ENCODE measurements at regions not wholly inside any gene's neighbourhood (a gene's known extent, or its start where the extent isn't known, plus 50 kb on each side); places are given as distances from the start of the nearest gene placed in this dataset.

- TF ChIP-seq CTCF (IDR thresholded peaks at IDR 0.05), result no peak
- no peak for TF ChIP-seq POLR2A (IDR thresholded peaks at IDR 0.05)
Measured at GRCh38 chr6:169034516-169035167, 219.0 kb downstream of the THBS2 start.
